Heart left ventricle (tissue), 13 donors: ENCODE measurements at regions not wholly inside any gene's neighbourhood (a gene's known extent, or its start where the extent isn't known, plus 50 kb on each side); places are given as distances from the start of the nearest gene placed in this dataset.

ENCODE experiments used
- CTCF ChIP-seq, 12 donors: fragments of 200-600 bp; sonication (generic) in 4 of 12; IDR thresholded peaks; one replicate each; pipeline versions ENCODE4 v1.5.0 to v1.8.0; 2018 to 2022; ENCODE audit warnings: antibody characterized with exemption in 12 of 12, mild to moderate bottlenecking in 5 of 12
- POLR2A ChIP-seq, 2 donors: fragments of 450-650 bp; IDR thresholded peaks; one replicate each; pipeline ENCODE4 v1.6.1; 2017; ENCODE audit warnings: antibody characterized with exemption in 2 of 2, mild to moderate bottlenecking in 2 of 2, moderate library complexity in 2 of 2
- donor health status: ischemic (EF 13 %, LVEDD 7.1; RV severe dilation, severe dysfunction).
- donor health status: DM: no; HTN: yes; CAD: no.
- donor health status: DM: no; HTN: no; CAD: no.
- donor health status: ischemic (EF 25% LVEDD 6.9; RV normal size, moderate dysfunction).
- donor health status: ischemic (EF 25% LVEDD 5.7; RV mildly dilated, moderate dysfunction).
- donor health status: ischemic (EF 35%, LVEDD 5.7; RV mildly dilated, moderate dysfunction).
- donor health status: nonischemic (EF 11% LVEDD 7.7; RV severe dilation, severe dysfunction).
- donor health status: DM: yes; HTN: yes; CAD: no.
- donor health status: PGD.
- donor health status: ischemic (EF 29% LVEDD 5.4; RV normal size, mild dysfunction).
- donor health status: nonischemic (EF 23%, LVEDD 6.1; RV moderate dilation, normal function).

GRCh38 chr3:72615182-72615581, 233.1 kb downstream of the SHQ1 start:
- no peak for TF ChIP-seq CTCF (IDR thresholded peaks at IDR 0.05)
- no peak for TF ChIP-seq POLR2A (IDR thresholded peaks at IDR 0.05)
